PC-3 (cell line): ENCODE measurements at regions not wholly inside any gene's neighbourhood (a gene's known extent, or its start where the extent isn't known, plus 50 kb on each side); places are given as distances from the start of the nearest gene placed in this dataset.

ENCODE experiments used
- ATAC-seq: fragments of 200-7000 bp; cut with Tn5 transposase; 2 replicates; pipeline ENCODE4 v1.9.1; 2020; ENCODE audit warnings: mild to moderate bottlenecking, moderate library complexity
- BruUV-seq: library from RNA; stranded (reverse); fragments of 400-500 nt; replicated peaks from 2 replicates; lab custom pipeline; 2021; lab: Mats Ljungman, UMichigan
- CTCF ChIA-PET: fragments of 300-600 bp; sonication (Branson Sonifier 250); formaldehyde crosslinking; loops from one replicate; lab custom pipeline; 2022; ENCODE audit warnings: antibody characterized with exemption; lab: Charles Lee
- POLR2A ChIA-PET: fragments of 300-600 bp; sonication (Branson Sonifier 250); formaldehyde crosslinking; loops from one replicate; lab custom pipeline; 2022; ENCODE audit warnings: antibody characterized with exemption; ENCODE audit not compliant: unreplicated experiment; lab: Charles Lee
- DNase-seq: peaks from one replicate; pipeline ENCODE4 v3.0.0-alpha.2; 2015
- H2AFZ ChIP-seq: fragments of 300-600 bp; sonication (generic); 2 replicates; pipeline ENCODE4 v1.6.0; 2016; ENCODE audit warnings: antibody characterized with exemption, low read length
- H3F3A ChIP-seq: fragments of 300-600 bp; sonication (generic); one replicate; pipeline ENCODE4 v1.6.0; 2017; ENCODE audit warnings: antibody characterized with exemption, low read length, control low read depth, mild to moderate bottlenecking; ENCODE audit not compliant: unreplicated experiment
- H3K27ac ChIP-seq: fragments of 300-600 bp; sonication (generic); 2 replicates; pipeline ENCODE4 v1.5.1; 2016; ENCODE audit warnings: mild to moderate bottlenecking, low read length
- H3K27me3 ChIP-seq: fragments of 300-600 bp; sonication (generic); 2 replicates; pipeline ENCODE4 v1.6.1; 2016; ENCODE audit warnings: low read length, mixed read lengths
- H3K36me3 ChIP-seq: fragments of 300-600 bp; sonication (generic); 2 replicates; pipeline ENCODE4 v1.6.1; 2016; ENCODE audit warnings: low read depth, mixed run types, low read length, mixed read lengths
- H3K4me1 ChIP-seq: fragments of 300-600 bp; sonication (generic); 2 replicates; pipeline ENCODE4 v1.5.1; 2016; ENCODE audit warnings: low read length; ENCODE audit not compliant: insufficient read depth
- H3K4me2 ChIP-seq: fragments of 300-600 bp; sonication (generic); 2 replicates; pipeline ENCODE4 v1.6.0; 2016; ENCODE audit warnings: low read length
- H3K4me3 ChIP-seq: fragments of 300-600 bp; sonication (generic); 2 replicates; pipeline ENCODE4 v1.5.1; 2016; ENCODE audit warnings: mild to moderate bottlenecking, low read length, mixed read lengths
- H3K79me2 ChIP-seq: fragments of 300-600 bp; sonication (generic); 2 replicates; pipeline ENCODE4 v1.6.1; 2017; ENCODE audit warnings: low read length, mixed read lengths
- H3K9ac ChIP-seq: fragments of 300-600 bp; sonication (generic); 2 replicates; pipeline ENCODE4 v1.6.0; 2016; ENCODE audit warnings: mild to moderate bottlenecking, low read length
- H3K9me2 ChIP-seq: fragments of 300-600 bp; sonication (generic); replicated peaks from 2 replicates; pipeline ENCODE4 v1.6.1; 2016; ENCODE audit warnings: mixed run types, low read length, mixed read lengths
- H3K9me3 ChIP-seq: fragments of 300-600 bp; sonication (generic); 2 replicates; pipeline ENCODE4 v1.6.1; 2016; ENCODE audit warnings: low read length, mixed read lengths
- H4K20me1 ChIP-seq: fragments of 300-600 bp; sonication (generic); 2 replicates; pipeline ENCODE4 v1.6.1; 2016; ENCODE audit warnings: low read length, mixed read lengths
- CTCF ChIP-seq: fragments of 300-600 bp; sonication (generic); conservative IDR thresholded peaks from 2 replicates; pipeline ENCODE4 v1.5.1; 2017; ENCODE audit warnings: antibody characterized with exemption, low read depth, mild to moderate bottlenecking, low read length
- EZH2 ChIP-seq: fragments of 300-600 bp; sonication (generic); IDR thresholded peaks from one replicate; pipeline ENCODE4 v1.6.1; 2017; ENCODE audit warnings: antibody characterized with exemption, mild to moderate bottlenecking, low read length; ENCODE audit not compliant: unreplicated experiment
- EZH2phosphoT487 ChIP-seq: fragments of 300-600 bp; sonication (generic); IDR thresholded peaks from 2 replicates; pipeline ENCODE4 v1.6.1; 2018; ENCODE audit warnings: mild to moderate bottlenecking, antibody characterized with exemption, low read length, borderline replicate concordance
- intact Hi-C: fragments of 100-400 bp; cut with micrococcal nuclease; formaldehyde crosslinking; loops from 2 replicates; pipeline ENCODE4 v1.9.0; 2023

- Histone ChIP-seq H2AFZ (no peak overlapping the region), H3K79me2 (no peaks in the 10 kb centered on the region), H3K9me2 (no peaks in the 10 kb centered on the region), H3K36me3 (no peaks in the 10 kb centered on the region), H3F3A (no peaks in the 10 kb centered on the region), H3K9ac (no peak overlapping the region), H3K4me1 (no peaks in the 10 kb centered on the region), H3K4me3 (no peak overlapping the region), H3K27ac (no peak overlapping the region), H3K4me2 (no peak overlapping the region), H4K20me1 (no peaks in the 10 kb centered on the region), H3K27me3 (peaks cover 23% of the 10 kb centered on the region), H3K9me3 (no peaks in the 10 kb centered on the region)
- ChIA-PET POLR2A (no interaction called here), CTCF (no interaction called here)
- BruUV-seq, result no TSS peak
- no peak for ATAC-seq
- TF ChIP-seq EZH2, result no peak
- no peak for TF ChIP-seq EZH2phosphoT487
- TF ChIP-seq CTCF, result no peak
- DNase-seq, result no peak
- intact Hi-C loops, result no loop called here
These were observed 385.4 kb upstream of the PKDCC start for GRCh38 chr2:41662461-41662860.

GRCh38 chr2:41663056-41663455 is 384.8 kb upstream of the PKDCC start:
- TF ChIP-seq EZH2 (no peak), CTCF (no peak), EZH2phosphoT487 (no peak)
- H3K9me2 ChIP-seq, result no peaks in the 10 kb centered on the region
- BruUV-seq, result no TSS peak
- H3K4me3 ChIP-seq, result no peak overlapping the region
- no peak overlapping the region for H2AFZ ChIP-seq
- no peak overlapping the region for H3K4me2 ChIP-seq
- ATAC-seq (no peak), DNase-seq (no peak)
- H3K27ac ChIP-seq, result no peak overlapping the region
- no peaks in the 10 kb centered on the region for H3K79me2 ChIP-seq
- H3F3A ChIP-seq, result no peaks in the 10 kb centered on the region
- no peaks in the 10 kb centered on the region for H3K9me3 ChIP-seq
- H4K20me1 ChIP-seq, result no peaks in the 10 kb centered on the region
- intact Hi-C loops, result no loop called here
- H3K27me3 ChIP-seq, result peaks cover 28% of the 10 kb centered on the region
- H3K36me3 ChIP-seq, result no peaks in the 10 kb centered on the region
- no peaks in the 10 kb centered on the region for H3K4me1 ChIP-seq
- ChIA-PET CTCF (interaction anchor here (0.7 kb wide), 1 partner anchor 1079 kb away, joined by 3 read pairs; no protein-coding TSS in a partner anchor), POLR2A (no interaction called here)
- H3K9ac ChIP-seq, result no peak overlapping the region

- CTCF ChIA-PET, result no interaction called here
- no peak for ATAC-seq
These were observed 379.3 kb upstream of the PKDCC start for GRCh38 chr2:41668529-41668928.

More at GRCh38 chr2:41668529-41668928, 379.3 kb upstream of the PKDCC start:
- Histone ChIP-seq H3K36me3 (no peaks in the 10 kb centered on the region), H3F3A (no peaks in the 10 kb centered on the region), H3K27ac (no peak overlapping the region), H3K79me2 (no peaks in the 10 kb centered on the region), H3K9me2 (no peaks in the 10 kb centered on the region), H3K4me2 (no peak overlapping the region), H2AFZ (no peak overlapping the region), H4K20me1 (no peaks in the 10 kb centered on the region), H3K4me1 (no peaks in the 10 kb centered on the region), H3K4me3 (no peak overlapping the region), H3K9ac (no peak overlapping the region), H3K9me3 (no peaks in the 10 kb centered on the region), H3K27me3 (peaks cover 79% of the 10 kb centered on the region)
- POLR2A ChIA-PET, result no interaction called here
- no peak for DNase-seq
- TF ChIP-seq EZH2phosphoT487 (no peak), EZH2 (no peak), CTCF (no peak)
- BruUV-seq, result no TSS peak
- intact Hi-C loops, result no loop called here
